ENCODE measurements at regions not wholly inside any gene's neighbourhood (a gene's known extent, or its start where the extent isn't known, plus 50 kb on each side); places are given as distances from the start of the nearest gene placed in this dataset.

DNA sequence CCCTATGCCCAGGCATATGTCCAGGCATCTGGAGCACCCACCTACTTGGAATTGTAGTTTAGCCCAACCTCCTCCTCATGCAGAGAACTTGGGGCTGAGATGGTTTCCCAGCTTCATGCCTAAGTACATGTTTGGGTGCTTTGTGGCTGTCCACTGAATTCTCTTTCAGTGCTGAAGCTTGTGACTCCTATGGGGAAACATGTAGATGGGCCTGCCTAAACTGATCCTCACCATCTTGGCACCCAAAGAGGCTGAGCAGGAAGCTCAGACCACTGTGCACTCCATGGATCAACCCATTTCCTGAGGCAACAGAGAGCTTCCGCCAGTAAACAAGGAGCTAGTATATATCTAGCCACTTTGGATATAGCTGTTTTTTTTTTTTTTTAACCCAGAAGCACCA lies 2733.7 kb downstream of the PCDH7 start:
- TF ChIP-seq EZH2 (IDR thresholded peaks at IDR 0.05; ENCODE audit: low read length, unreplicated experiment) = no peak
- TF ChIP-seq, protein P1, sequence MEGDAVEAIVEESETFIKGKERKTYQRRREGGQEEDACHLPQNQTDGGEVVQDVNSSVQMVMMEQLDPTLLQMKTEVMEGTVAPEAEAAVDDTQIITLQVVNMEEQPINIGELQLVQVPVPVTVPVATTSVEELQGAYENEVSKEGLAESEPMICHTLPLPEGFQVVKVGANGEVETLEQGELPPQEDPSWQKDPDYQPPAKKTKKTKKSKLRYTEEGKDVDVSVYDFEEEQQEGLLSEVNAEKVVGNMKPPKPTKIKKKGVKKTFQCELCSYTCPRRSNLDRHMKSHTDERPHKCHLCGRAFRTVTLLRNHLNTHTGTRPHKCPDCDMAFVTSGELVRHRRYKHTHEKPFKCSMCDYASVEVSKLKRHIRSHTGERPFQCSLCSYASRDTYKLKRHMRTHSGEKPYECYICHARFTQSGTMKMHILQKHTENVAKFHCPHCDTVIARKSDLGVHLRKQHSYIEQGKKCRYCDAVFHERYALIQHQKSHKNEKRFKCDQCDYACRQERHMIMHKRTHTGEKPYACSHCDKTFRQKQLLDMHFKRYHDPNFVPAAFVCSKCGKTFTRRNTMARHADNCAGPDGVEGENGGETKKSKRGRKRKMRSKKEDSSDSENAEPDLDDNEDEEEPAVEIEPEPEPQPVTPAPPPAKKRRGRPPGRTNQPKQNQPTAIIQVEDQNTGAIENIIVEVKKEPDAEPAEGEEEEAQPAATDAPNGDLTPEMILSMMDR (conservative IDR thresholded peaks at IDR 0.05; ENCODE audit: low read depth, low read length) = no peak
